ENCODE measurements at regions not wholly inside any gene's neighbourhood (a gene's known extent, or its start where the extent isn't known, plus 50 kb on each side); places are given as distances from the start of the nearest gene placed in this dataset.
A peak's percentile ranks its signal among the peaks of the same experiment; 100 is the strongest.

- no peak for DNase-seq
- FAIRE-seq, result no peak
- H3K9me3 ChIP-seq (ENCODE audit: control insufficient read depth in 2 of 3, insufficient read depth in 1 of 3, low read length in 3 of 3), result peaks cover 0 to 6% (median 0%) of the 10 kb centered on the region in 3 donors
- no peak overlapping the region for H3K9ac ChIP-seq (ENCODE audit: low read length in 3 of 3)
- intact Hi-C loops (cut with DNase I), result no loop called here
- no peak overlapping the region for H3K4me3 ChIP-seq (ENCODE audit: low read length in 3 of 3)
- TF ChIP-seq CTCF (IDR thresholded peaks at IDR 0.05; ENCODE audit: borderline replicate concordance, extremely low read depth, insufficient read depth), result no peak
- no peaks in the 10 kb centered on the region for H3K4me1 ChIP-seq (ENCODE audit: control insufficient read depth in 2 of 3, insufficient read depth in 2 of 3, low read depth in 1 of 3, low read length in 3 of 3)
- H3K27me3 ChIP-seq (ENCODE audit: control insufficient read depth, insufficient read depth, low read length), result no peaks in the 10 kb centered on the region
- H3K27ac ChIP-seq (ENCODE audit: low read depth in 2 of 2, low read length in 2 of 2), result no peak overlapping the region
- H3K36me3 ChIP-seq (ENCODE audit: control insufficient read depth in 2 of 3, insufficient read depth in 3 of 3, low read length in 3 of 3), result no peaks in the 10 kb centered on the region
These were observed 228.3 kb upstream of the EEF2KMT start for GRCh38 chr16:5325932-5326331.

- no peaks in the 10 kb centered on the region for H3K27me3 ChIP-seq (ENCODE audit: control insufficient read depth, insufficient read depth, low read length)
- no peaks in the 10 kb centered on the region for H3K4me1 ChIP-seq (ENCODE audit: control insufficient read depth in 2 of 3, insufficient read depth in 2 of 3, low read depth in 1 of 3, low read length in 3 of 3)
- no peak overlapping the region for H3K27ac ChIP-seq (ENCODE audit: low read depth in 2 of 2, low read length in 2 of 2)
- TF ChIP-seq CTCF (IDR thresholded peaks at IDR 0.05; ENCODE audit: borderline replicate concordance, extremely low read depth, insufficient read depth), result no peak
- peak in 2 of 5 donors; percentile 1 to 2 for DNase-seq
- peaks cover 0 to 6% (median 0%) of the 10 kb centered on the region in 3 donors for H3K9me3 ChIP-seq (ENCODE audit: control insufficient read depth in 2 of 3, insufficient read depth in 1 of 3, low read length in 3 of 3)
- H3K9ac ChIP-seq (ENCODE audit: low read length in 3 of 3), result no peak overlapping the region
- intact Hi-C loops (cut with DNase I), result no loop called here
- no peak overlapping the region for H3K4me3 ChIP-seq (ENCODE audit: low read length in 3 of 3)
- no peaks in the 10 kb centered on the region for H3K36me3 ChIP-seq (ENCODE audit: control insufficient read depth in 2 of 3, insufficient read depth in 3 of 3, low read length in 3 of 3)
- FAIRE-seq, result no peak
These were observed 225.9 kb upstream of the EEF2KMT start for GRCh38 chr16:5323284-5324141.

GRCh38 chr16:5321930-5322329, 224.3 kb upstream of the EEF2KMT start:
- Histone ChIP-seq H3K4me3 (ENCODE audit: low read length in 3 of 3) (no peak overlapping the region), H3K27ac (ENCODE audit: low read depth in 2 of 2, low read length in 2 of 2) (no peak overlapping the region), H3K9me3 (ENCODE audit: control insufficient read depth in 2 of 3, insufficient read depth in 1 of 3, low read length in 3 of 3) (peaks cover 0 to 6% (median 0%) of the 10 kb centered on the region in 3 donors), H3K9ac (ENCODE audit: low read length in 3 of 3) (no peak overlapping the region), H3K4me1 (ENCODE audit: control insufficient read depth in 2 of 3, insufficient read depth in 2 of 3, low read depth in 1 of 3, low read length in 3 of 3) (no peaks in the 10 kb centered on the region), H3K27me3 (ENCODE audit: control insufficient read depth, insufficient read depth, low read length) (no peaks in the 10 kb centered on the region), H3K36me3 (ENCODE audit: control insufficient read depth in 2 of 3, insufficient read depth in 3 of 3, low read length in 3 of 3) (no peaks in the 10 kb centered on the region)
- TF ChIP-seq CTCF (IDR thresholded peaks at IDR 0.05; ENCODE audit: borderline replicate concordance, extremely low read depth, insufficient read depth), result no peak
- FAIRE-seq (no peak), DNase-seq (no peak)
- intact Hi-C loops (cut with DNase I), result no loop called here
